ENCODE measurements at regions not wholly inside any gene's neighbourhood (a gene's known extent, or its start where the extent isn't known, plus 50 kb on each side); places are given as distances from the start of the nearest gene placed in this dataset.

DNA sequence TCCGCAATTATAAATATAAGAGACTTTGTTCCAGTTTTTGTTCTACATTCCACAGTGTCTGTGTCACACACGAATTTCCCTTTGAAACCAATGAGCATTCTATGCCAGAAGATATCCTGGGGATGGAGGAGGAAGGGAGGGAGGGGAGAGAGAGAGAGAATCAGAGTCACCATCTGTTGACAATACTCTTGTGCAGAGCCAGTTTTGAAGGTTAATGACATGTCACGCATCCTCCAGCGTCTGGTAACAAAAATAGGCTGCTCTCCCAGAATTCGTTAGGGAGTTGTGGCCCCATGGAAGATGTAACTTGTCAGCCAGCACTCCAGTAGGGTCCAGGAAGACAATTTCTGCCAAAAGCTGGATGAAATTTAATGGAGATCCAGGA, 213.5 kb upstream of the KRR1 start:
- no peak overlapping the region for H3K4me3 Mint-ChIP-seq
- no peak overlapping the region for H3K27ac Mint-ChIP-seq
- H3K27me3 Mint-ChIP-seq: peaks cover 7% of the 10 kb centered on the region
- no peaks in the 10 kb centered on the region for H3K36me3 Mint-ChIP-seq (ENCODE audit: low read depth)
- no peaks in the 10 kb centered on the region for H3K4me1 Mint-ChIP-seq
- POLR2A ChIA-PET: no interaction called here
- DNase-seq: no peak
- TF ChIP-seq, protein P1, sequence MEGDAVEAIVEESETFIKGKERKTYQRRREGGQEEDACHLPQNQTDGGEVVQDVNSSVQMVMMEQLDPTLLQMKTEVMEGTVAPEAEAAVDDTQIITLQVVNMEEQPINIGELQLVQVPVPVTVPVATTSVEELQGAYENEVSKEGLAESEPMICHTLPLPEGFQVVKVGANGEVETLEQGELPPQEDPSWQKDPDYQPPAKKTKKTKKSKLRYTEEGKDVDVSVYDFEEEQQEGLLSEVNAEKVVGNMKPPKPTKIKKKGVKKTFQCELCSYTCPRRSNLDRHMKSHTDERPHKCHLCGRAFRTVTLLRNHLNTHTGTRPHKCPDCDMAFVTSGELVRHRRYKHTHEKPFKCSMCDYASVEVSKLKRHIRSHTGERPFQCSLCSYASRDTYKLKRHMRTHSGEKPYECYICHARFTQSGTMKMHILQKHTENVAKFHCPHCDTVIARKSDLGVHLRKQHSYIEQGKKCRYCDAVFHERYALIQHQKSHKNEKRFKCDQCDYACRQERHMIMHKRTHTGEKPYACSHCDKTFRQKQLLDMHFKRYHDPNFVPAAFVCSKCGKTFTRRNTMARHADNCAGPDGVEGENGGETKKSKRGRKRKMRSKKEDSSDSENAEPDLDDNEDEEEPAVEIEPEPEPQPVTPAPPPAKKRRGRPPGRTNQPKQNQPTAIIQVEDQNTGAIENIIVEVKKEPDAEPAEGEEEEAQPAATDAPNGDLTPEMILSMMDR (IDR thresholded peaks at IDR 0.05): no peak
- no peaks in the 10 kb centered on the region for H3K9me3 Mint-ChIP-seq
- no peak for ATAC-seq (ENCODE audit: low read depth)
- CTCF ChIA-PET: no interaction called here
- intact Hi-C loops (cut with micrococcal nuclease): no loop called here

DNA sequence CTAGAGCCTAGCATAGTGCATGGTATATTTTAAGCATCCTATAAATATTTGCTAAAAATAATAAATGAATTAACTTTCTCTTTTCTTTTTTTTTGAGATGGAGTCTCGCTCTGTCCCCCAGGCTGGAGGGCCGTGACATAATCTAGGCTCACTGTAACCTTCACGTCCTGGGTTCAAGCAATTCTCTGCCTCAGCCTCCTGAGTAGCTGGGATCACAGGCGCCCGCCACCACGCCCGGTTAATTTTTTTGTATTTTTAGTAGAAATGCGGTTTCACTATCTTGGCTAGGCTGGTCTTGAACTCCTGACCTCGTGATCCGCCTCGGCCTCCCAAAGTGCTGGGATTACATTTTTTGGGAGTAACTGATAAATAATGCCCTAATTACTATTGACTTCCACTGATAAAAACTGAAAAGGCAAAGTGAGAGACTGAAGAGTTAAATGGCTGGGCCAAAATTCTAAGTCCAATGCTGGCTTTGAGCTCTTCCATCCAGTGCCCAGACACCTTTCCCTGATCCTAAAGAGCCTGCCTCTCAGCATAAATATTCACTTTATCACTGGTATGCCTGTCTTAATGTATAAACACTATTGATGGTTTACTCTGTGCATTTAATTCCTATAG, 213.0 kb upstream of the KRR1 start:
- Mint-ChIP-seq H3K36me3 (ENCODE audit: low read depth) (no peaks in the 10 kb centered on the region), H3K27ac (no peak overlapping the region), H3K4me3 (no peak overlapping the region), H3K9me3 (no peaks in the 10 kb centered on the region), H3K4me1 (no peaks in the 10 kb centered on the region), H3K27me3 (peaks cover 7% of the 10 kb centered on the region)
- POLR2A ChIA-PET: no interaction called here
- TF ChIP-seq, protein P1 (IDR thresholded peaks at IDR 0.05): no peak
- no peak for ATAC-seq (ENCODE audit: low read depth)
- no peak for DNase-seq
- intact Hi-C loops (cut with micrococcal nuclease): no loop called here
- CTCF ChIA-PET: no interaction called here

DNA sequence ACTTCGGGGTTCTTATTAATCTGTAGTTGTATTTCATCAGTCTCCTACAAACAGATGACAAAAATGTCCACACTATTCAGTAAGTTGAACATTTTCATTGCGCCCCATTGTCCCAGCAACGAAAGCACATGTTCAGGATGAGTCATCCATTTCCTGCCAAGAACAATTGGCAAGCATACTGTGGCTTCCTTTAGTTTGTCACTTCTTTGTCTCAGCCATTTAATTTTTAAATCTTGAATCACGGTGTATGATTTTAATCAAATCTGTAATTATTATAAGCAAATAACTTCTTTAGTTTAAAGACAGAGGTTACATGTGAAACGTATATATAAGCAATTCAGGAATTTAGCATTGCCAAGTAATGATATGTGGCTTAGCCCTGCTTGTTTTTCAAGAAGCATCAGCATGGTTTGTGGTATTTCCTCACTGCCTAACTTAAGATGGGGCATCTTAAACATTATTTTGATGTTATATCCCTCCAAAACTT, 211.3 kb upstream of the KRR1 start:
- ChIA-PET POLR2A (no interaction called here), CTCF (no interaction called here)
- Mint-ChIP-seq H3K27ac (peak overlapping the region; percentile 22), H3K9me3 (no peaks in the 10 kb centered on the region), H3K36me3 (ENCODE audit: low read depth) (no peaks in the 10 kb centered on the region), H3K4me3 (no peak overlapping the region), H3K27me3 (peaks cover 7% of the 10 kb centered on the region), H3K4me1 (no peaks in the 10 kb centered on the region)
- TF ChIP-seq, protein P1 (IDR thresholded peaks at IDR 0.05): no peak
- DNase-seq: no peak
- no peak for ATAC-seq (ENCODE audit: low read depth)
- intact Hi-C loops (cut with micrococcal nuclease): no loop called here

DNA sequence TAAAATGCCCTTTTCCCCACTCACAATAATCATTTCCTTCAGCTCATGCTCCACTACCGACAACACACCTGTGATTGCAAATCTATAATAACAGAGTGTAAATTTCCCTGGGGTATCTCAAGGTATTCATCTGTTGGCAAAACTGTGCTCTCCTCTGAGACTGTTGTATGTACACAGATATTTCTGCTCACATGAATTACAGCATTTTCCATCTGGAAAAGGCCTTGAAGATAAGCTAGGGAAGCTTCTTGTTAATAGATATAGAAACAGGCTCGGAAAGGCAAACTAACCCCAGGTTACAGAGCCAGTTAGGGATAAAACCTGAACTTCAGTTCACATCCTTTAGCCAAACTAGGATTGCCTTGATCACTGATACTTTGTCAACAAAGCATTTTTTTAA, 210.4 kb upstream of the KRR1 start:
- POLR2A ChIA-PET: no interaction called here
- no peaks in the 10 kb centered on the region for H3K4me1 Mint-ChIP-seq
- intact Hi-C loops (cut with micrococcal nuclease): no loop called here
- CTCF ChIA-PET: no interaction called here
- H3K27me3 Mint-ChIP-seq: peaks cover 7% of the 10 kb centered on the region
- no peaks in the 10 kb centered on the region for H3K9me3 Mint-ChIP-seq
- H3K36me3 Mint-ChIP-seq (ENCODE audit: low read depth): no peaks in the 10 kb centered on the region
- no peak overlapping the region for H3K27ac Mint-ChIP-seq
- DNase-seq (no peak), ATAC-seq (ENCODE audit: low read depth) (no peak)
- no peak overlapping the region for H3K4me3 Mint-ChIP-seq
- TF ChIP-seq, protein P1 (IDR thresholded peaks at IDR 0.05): no peak

DNA sequence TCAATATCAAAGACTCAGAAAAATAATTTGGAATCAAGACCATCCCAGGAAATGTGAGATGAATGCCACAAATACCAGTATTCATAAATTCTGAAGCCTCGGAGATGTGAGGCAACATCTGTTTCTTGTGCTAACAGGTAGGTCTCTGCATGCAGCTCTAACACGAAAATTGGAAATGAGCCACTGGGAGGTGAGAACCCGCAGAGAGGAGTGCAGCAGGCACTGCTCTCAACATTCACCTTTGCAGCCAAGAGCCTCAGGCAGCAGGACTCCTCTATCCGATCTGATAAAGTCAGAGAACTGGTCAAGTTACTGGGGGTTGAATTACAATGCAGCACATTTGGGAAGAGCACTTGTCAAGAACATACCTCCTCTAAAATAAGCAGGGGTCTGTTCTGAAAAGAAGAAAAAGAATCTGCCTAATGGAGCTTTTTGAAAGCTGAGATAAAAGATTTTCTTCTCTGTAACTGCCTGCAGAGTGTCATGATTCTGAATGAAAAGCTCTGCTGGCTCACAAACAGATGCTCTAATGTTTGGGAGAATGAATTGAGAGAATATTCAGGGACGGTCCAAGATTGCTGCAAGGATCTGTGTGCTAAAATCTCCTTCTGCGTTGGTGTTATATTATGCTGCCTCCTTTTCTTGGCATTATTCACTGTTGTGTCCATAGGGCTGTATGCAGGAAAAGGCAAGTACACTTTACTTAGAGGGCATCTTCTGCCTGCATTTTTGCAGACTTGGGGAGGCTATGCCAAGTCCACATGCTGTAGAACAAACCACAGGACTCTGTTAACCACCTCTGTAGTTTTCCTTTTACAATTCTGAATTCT, 209.6 kb upstream of the KRR1 start:
- no peak for DNase-seq
- no peaks in the 10 kb centered on the region for H3K9me3 Mint-ChIP-seq
- POLR2A ChIA-PET: no interaction called here
- ATAC-seq (ENCODE audit: low read depth): no peak
- no peaks in the 10 kb centered on the region for H3K4me1 Mint-ChIP-seq
- no peaks in the 10 kb centered on the region for H3K36me3 Mint-ChIP-seq (ENCODE audit: low read depth)
- intact Hi-C loops (cut with micrococcal nuclease): no loop called here
- CTCF ChIA-PET: no interaction called here
- TF ChIP-seq, protein P1 (IDR thresholded peaks at IDR 0.05): no peak
- H3K27me3 Mint-ChIP-seq: peaks cover 7% of the 10 kb centered on the region
- no peak overlapping the region for H3K4me3 Mint-ChIP-seq
- H3K27ac Mint-ChIP-seq: no peak overlapping the region
